ENCODE measurements at regions not wholly inside any gene's neighbourhood (a gene's known extent, or its start where the extent isn't known, plus 50 kb on each side); places are given as distances from the start of the nearest gene placed in this dataset.

DNA sequence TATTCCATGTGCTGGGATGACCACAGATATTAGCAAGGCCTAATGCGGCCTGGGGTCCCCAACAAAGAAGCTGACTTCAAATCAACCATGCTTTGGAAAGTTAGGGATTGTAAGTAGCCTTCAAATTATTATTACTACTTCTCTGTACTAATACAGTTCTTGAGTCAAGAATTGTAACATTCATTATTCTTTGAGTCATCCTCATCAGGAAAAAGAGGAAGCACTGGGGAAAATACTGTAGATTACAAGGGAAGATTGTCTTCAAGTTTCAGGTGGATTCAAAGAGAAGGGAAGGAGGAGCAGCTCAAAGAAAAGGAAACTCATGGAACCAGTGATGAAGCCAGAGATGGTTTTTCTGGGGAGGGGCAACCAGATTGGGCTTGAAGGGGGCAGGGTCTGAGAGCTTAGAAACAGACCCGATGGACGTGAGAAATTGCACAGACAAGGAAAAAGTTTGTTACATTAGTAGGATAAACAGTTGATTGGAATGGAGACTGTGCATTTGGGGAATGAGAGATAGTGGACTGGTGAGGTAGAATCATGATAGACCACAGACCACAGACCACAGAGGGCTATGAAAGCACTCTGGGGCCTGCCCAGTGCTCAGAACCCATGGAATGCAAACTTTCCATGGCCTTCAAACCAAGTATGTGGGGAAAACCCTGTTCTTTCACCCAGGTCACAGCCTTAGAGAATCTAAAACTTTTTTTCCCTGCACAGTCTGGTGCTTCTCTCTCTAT is 209.9 kb downstream of the ZNF365 start:
- Histone ChIP-seq H3K4me3 (ENCODE audit: control extremely low read depth in 1 of 5, extremely low read depth in 1 of 5, insufficient read depth in 1 of 5, low read depth in 2 of 5, low read length in 4 of 5) (no peak overlapping the region), H3K9me3 (ENCODE audit: control extremely low read depth in 1 of 3, control insufficient read depth in 2 of 3, insufficient read depth in 1 of 3, low read length in 2 of 3) (peaks cover 0 to 4% (median under 1%) of the 10 kb centered on the region in 3 donors), H3K27ac (ENCODE audit: low read length in 2 of 2) (no peak overlapping the region), H2AFZ (ENCODE audit: insufficient read depth, low read depth, low read length, poor library complexity, severe bottlenecking) (no peak overlapping the region), H3K9ac (ENCODE audit: low read length) (no peak overlapping the region), H3K79me2 (ENCODE audit: control insufficient read depth, insufficient read depth, low read length) (no peaks in the 10 kb centered on the region), H3K4me1 (ENCODE audit: control insufficient read depth in 2 of 2, insufficient read depth in 2 of 2, low read length in 2 of 2) (no peaks in the 10 kb centered on the region), H4K20me1 (ENCODE audit: control insufficient read depth, insufficient read depth, low read length, poor library complexity, severe bottlenecking) (no peaks in the 10 kb centered on the region), H3K36me3 (replicated peaks in 1 of 2; ENCODE audit: control extremely low read depth in 1 of 2, control insufficient read depth in 1 of 2, extremely low read depth in 1 of 2, insufficient read depth in 2 of 2, low read length in 1 of 2) (no peaks in the 10 kb centered on the region), H3K27me3 (replicated peaks in 1 of 4; ENCODE audit: control extremely low read depth in 1 of 4, control insufficient read depth in 3 of 4, insufficient read depth in 4 of 4, low read length in 3 of 4) (no peaks in the 10 kb centered on the region), H3K4me2 (replicated peaks; ENCODE audit: low read depth, low read length, poor library complexity, severe bottlenecking) (no peak overlapping the region)
- no peaks in the 10 kb centered on the region for H3K9me3 Mint-ChIP-seq (ENCODE audit: insufficient read depth)
- DNase-seq (no peak), ATAC-seq (ENCODE audit: low read depth) (no peak)
- ChIA-PET CTCF (interaction anchor here (1.1 to 1.7 kb wide), 2 partner anchors 10 to 90 kb away, joined by 4 to 10 read pairs; no protein-coding TSS in a partner anchor), POLR2A (no interaction called here)
- no peak overlapping the region for H3K4me3 Mint-ChIP-seq
- H3K27ac Mint-ChIP-seq, result no peak overlapping the region
- WGBS (ENCODE audit: insufficient coverage), result 82% methylated on average over 2 of the region's 3 CpGs
- peaks cover 9% of the 10 kb centered on the region for H3K4me1 Mint-ChIP-seq
- H3K27me3 Mint-ChIP-seq, result no peaks in the 10 kb centered on the region
- intact Hi-C loops (cut with micrococcal nuclease), result no loop called here
- TF ChIP-seq EZH2 (IDR thresholded peaks at IDR 0.05; ENCODE audit: borderline replicate concordance, insufficient read depth, low read depth, low read length, poor library complexity, severe bottlenecking), result no peak
- TF ChIP-seq, protein P1, sequence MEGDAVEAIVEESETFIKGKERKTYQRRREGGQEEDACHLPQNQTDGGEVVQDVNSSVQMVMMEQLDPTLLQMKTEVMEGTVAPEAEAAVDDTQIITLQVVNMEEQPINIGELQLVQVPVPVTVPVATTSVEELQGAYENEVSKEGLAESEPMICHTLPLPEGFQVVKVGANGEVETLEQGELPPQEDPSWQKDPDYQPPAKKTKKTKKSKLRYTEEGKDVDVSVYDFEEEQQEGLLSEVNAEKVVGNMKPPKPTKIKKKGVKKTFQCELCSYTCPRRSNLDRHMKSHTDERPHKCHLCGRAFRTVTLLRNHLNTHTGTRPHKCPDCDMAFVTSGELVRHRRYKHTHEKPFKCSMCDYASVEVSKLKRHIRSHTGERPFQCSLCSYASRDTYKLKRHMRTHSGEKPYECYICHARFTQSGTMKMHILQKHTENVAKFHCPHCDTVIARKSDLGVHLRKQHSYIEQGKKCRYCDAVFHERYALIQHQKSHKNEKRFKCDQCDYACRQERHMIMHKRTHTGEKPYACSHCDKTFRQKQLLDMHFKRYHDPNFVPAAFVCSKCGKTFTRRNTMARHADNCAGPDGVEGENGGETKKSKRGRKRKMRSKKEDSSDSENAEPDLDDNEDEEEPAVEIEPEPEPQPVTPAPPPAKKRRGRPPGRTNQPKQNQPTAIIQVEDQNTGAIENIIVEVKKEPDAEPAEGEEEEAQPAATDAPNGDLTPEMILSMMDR (IDR thresholded peaks at IDR 0.05), result no peak

DNA sequence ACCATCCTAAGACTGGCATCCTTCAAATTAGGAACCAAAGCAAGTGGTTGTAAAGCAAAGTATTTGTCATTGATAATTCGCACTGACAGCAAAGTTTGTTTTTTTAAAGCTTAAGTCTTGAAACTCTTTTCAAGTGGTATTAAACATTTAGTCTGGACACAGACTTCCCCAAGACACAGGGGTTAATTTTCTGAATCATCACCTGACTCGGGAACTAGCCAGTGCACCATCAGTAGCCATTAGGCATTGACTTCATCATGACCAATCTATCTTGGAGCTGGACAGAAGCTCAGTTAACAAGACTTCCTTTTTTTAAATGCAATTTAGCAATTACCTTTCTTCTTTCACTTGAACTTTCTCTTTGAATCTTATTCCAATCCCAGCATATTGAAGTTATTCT is 210.6 kb downstream of the ZNF365 start:
- TF ChIP-seq, protein P1 (IDR thresholded peaks at IDR 0.05), result no peak
- no peak for TF ChIP-seq EZH2 (IDR thresholded peaks at IDR 0.05; ENCODE audit: borderline replicate concordance, insufficient read depth, low read depth, low read length, poor library complexity, severe bottlenecking)
- no peak overlapping the region for H3K27ac ChIP-seq (ENCODE audit: low read length in 2 of 2)
- no peak overlapping the region for H3K4me2 ChIP-seq (replicated peaks; ENCODE audit: low read depth, low read length, poor library complexity, severe bottlenecking)
- H3K27me3 ChIP-seq (replicated peaks in 1 of 4; ENCODE audit: control extremely low read depth in 1 of 4, control insufficient read depth in 3 of 4, insufficient read depth in 4 of 4, low read length in 3 of 4), result no peaks in the 10 kb centered on the region
- H4K20me1 ChIP-seq (ENCODE audit: control insufficient read depth, insufficient read depth, low read length, poor library complexity, severe bottlenecking), result no peaks in the 10 kb centered on the region
- H3K79me2 ChIP-seq (ENCODE audit: control insufficient read depth, insufficient read depth, low read length), result no peaks in the 10 kb centered on the region
- H3K9ac ChIP-seq (ENCODE audit: low read length), result no peak overlapping the region
- Mint-ChIP-seq H3K27me3 (no peaks in the 10 kb centered on the region), H3K4me1 (peaks cover 9% of the 10 kb centered on the region), H3K4me3 (no peak overlapping the region), H3K27ac (no peak overlapping the region), H3K9me3 (ENCODE audit: insufficient read depth) (no peaks in the 10 kb centered on the region)
- H2AFZ ChIP-seq (ENCODE audit: insufficient read depth, low read depth, low read length, poor library complexity, severe bottlenecking), result no peak overlapping the region
- no peaks in the 10 kb centered on the region for H3K4me1 ChIP-seq (ENCODE audit: control insufficient read depth in 2 of 2, insufficient read depth in 2 of 2, low read length in 2 of 2)
- ChIA-PET POLR2A (no interaction called here), CTCF (interaction anchor here (0.7 to 1.7 kb wide), 3 partner anchors 9 to 43 kb away, joined by 3 to 10 read pairs (median 4); no protein-coding TSS in a partner anchor)
- ATAC-seq (ENCODE audit: low read depth), result no peak
- peaks cover 0 to 4% (median 3%) of the 10 kb centered on the region in 3 donors for H3K9me3 ChIP-seq (ENCODE audit: control extremely low read depth in 1 of 3, control insufficient read depth in 2 of 3, insufficient read depth in 1 of 3, low read length in 2 of 3)
- H3K36me3 ChIP-seq (replicated peaks in 1 of 2; ENCODE audit: control extremely low read depth in 1 of 2, control insufficient read depth in 1 of 2, extremely low read depth in 1 of 2, insufficient read depth in 2 of 2, low read length in 1 of 2), result no peaks in the 10 kb centered on the region
- DNase-seq, result no peak
- WGBS (ENCODE audit: insufficient coverage), result 92% methylated on average over 1 of the region's 2 CpGs
- intact Hi-C loops (cut with micrococcal nuclease), result no loop called here
- no peak overlapping the region for H3K4me3 ChIP-seq (ENCODE audit: control extremely low read depth in 1 of 5, extremely low read depth in 1 of 5, insufficient read depth in 1 of 5, low read depth in 2 of 5, low read length in 4 of 5)
